Left ventricle myocardium superior (tissue), 1 donor: ENCODE measurements at regions not wholly inside any gene's neighbourhood (a gene's known extent, or its start where the extent isn't known, plus 50 kb on each side); places are given as distances from the start of the nearest gene placed in this dataset.
A peak's percentile ranks its signal among the peaks of the same experiment; 100 is the strongest.
"Not testable (repeated sequence)": the region's sequence is repeated elsewhere in the genome, so short reads cannot be mapped to it uniquely, and the experiment has no call there.

Source experiments
- ATAC-seq: fragments of 200-7000 bp; cut with Tn5 transposase; one replicate; pipeline ENCODE4 v1.9.1; 2020; ENCODE audit warnings: mild to moderate bottlenecking, moderate library complexity
- DNase-seq: peaks from one replicate; pipeline ENCODE4 v3.0.0-alpha.2; 2020
- intact Hi-C: fragments of 100-400 bp; cut with micrococcal nuclease; formaldehyde crosslinking; loops from one replicate; pipeline ENCODE4 v1.11.0; 2022
- donor health status: DM: no; HTN: yes; CAD: no; lungs with severe emphysema.

- ATAC-seq (no peak), DNase-seq (no peak)
- intact Hi-C loops: no loop called here
These were observed 214.8 kb upstream of the TFPI start for GRCh38 chr2:187768995-187769394.

DNA sequence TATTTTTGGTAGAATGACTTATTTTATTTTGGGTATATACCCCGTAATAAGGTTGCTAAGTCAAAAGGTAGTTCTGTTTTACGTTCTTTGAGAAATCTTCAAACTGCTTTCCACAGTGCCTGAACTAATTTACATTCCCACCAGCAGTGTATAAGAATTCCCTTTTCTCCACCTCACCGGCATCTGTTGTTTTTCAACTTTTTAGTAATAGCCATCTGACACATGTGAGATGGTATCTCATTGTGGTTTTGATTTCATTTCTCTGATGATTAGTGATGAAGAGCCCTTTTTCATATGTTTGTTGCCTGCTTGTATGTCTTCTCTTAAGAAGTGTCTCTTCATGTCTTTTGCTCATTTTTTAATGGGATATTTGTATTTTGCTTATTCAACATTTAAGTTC lies 215.2 kb upstream of the TFPI start:
- ATAC-seq: no peak
- intact Hi-C loops: no loop called here
- no peak for DNase-seq

- DNase-seq (no peak), ATAC-seq (no peak)
- intact Hi-C loops: no loop called here
These were observed 220.4 kb upstream of the TFPI start for GRCh38 chr2:187774551-187775071.

- ATAC-seq: no peak
- intact Hi-C loops: no loop called here
These were observed 221.0 kb upstream of the TFPI start for GRCh38 chr2:187775196-187775595.

GRCh38 chr2:187775651-187776050 lies 221.4 kb upstream of the TFPI start:
- ATAC-seq (no peak), DNase-seq (no peak)
- intact Hi-C loops: no loop called here

More at GRCh38 chr2:187775196-187775595, 221.0 kb upstream of the TFPI start:
- no peak for DNase-seq

GRCh38 chr2:187782301-187782700 lies 228.1 kb upstream of the TFPI start:
- ATAC-seq: no peak
- DNase-seq: no peak
- intact Hi-C loops: no loop called here

DNA sequence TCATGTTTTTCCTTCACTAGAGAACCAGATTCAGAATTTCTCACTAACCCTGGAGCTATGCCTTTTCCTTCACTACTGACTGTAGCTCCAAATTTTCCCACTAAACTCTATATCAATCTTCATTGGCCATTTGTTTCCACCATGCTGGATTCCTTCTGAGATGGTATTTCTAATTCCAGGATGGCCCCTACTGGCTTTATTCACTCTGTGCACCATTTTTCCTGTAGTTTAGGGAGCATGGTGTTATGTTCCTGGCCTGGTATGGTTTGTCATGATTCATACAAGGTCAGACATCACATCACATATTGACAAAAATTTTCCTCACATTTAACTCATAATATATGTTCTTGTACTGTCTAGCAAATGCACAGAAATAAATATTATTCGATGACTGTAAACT lies 229.2 kb upstream of the TFPI start:
- no peak for ATAC-seq
- no peak for DNase-seq
- intact Hi-C loops: no loop called here

- intact Hi-C loops, ATAC-seq, DNase-seq: not testable (repeated sequence)
These were observed 229.9 kb upstream of the TFPI start for GRCh38 chr2:187784138-187784537.

- intact Hi-C loops: no loop called here
- ATAC-seq: no peak
- DNase-seq: no peak
These were observed 245.4 kb upstream of the TFPI start for GRCh38 chr2:187799601-187800000.

GRCh38 chr2:187803816-187804215 lies 249.6 kb upstream of the TFPI start:
- intact Hi-C loops: no loop called here
- DNase-seq (no peak), ATAC-seq (no peak)

DNA sequence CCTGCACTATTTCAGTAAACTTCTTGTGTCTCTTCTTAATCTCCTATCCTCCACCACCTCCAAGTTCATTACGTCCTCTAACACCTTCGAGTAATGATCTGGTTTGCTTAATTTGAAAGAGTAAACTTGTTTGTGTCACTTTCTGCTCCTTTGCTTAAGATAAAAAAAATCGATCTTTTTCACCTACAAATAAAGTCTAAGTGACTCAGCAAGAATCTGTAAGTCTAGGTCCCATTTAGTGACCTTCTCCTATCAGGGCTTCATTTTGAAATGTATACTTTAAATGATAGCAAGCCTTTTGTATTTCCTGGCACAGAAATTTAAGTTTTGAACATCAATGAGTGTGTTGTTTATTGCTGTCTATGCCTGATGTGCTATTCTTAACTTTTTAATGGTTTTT lies 260.9 kb upstream of the TFPI start:
- DNase-seq: no peak
- intact Hi-C loops: no loop called here
- ATAC-seq: no peak

DNA sequence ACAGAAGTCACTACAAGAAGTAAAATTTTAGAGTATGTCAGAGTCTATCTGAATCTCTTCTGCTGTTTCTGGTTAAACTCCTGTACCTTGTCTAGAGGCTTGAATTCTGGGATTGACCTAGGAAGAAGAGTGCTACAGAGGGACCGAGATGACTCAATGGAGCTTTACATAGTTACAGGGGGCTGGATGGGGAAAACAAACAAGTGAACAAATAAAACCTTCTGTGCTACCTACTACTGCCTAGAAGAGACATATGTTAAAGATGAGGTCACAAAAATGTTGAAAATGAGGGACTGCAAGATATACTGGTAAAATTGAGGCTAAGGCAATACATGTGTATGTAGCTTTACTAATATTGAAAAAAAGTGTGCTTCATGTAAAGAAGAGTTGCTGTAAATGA lies 265.4 kb upstream of the TFPI start:
- ATAC-seq (no peak), DNase-seq (no peak)
- intact Hi-C loops: no loop called here

DNA sequence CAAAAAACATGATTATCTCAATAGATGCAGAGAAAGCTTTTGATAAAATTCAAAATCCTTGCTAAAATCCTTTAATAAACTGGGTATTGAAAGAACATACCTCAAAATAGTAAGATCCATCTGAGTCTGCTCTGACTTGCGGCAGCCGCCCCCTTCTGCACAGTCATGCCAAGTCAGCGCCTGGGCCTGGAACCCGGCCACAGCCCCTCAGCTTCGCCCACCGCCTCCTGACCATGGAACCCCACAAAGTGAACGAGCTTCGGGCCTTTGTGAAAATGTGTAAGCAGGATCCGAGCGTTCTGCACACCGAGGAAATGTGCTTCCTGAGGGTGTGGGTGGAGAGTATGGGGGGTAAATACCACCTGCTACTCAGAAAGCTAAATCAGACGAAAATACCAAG lies 270.9 kb upstream of the TFPI start:
- DNase-seq (no peak), ATAC-seq (no peak)
- intact Hi-C loops: no loop called here

GRCh38 chr2:187826023-187826422 lies 271.8 kb upstream of the TFPI start:
- intact Hi-C loops: no loop called here
- ATAC-seq: no peak
- no peak for DNase-seq

DNA sequence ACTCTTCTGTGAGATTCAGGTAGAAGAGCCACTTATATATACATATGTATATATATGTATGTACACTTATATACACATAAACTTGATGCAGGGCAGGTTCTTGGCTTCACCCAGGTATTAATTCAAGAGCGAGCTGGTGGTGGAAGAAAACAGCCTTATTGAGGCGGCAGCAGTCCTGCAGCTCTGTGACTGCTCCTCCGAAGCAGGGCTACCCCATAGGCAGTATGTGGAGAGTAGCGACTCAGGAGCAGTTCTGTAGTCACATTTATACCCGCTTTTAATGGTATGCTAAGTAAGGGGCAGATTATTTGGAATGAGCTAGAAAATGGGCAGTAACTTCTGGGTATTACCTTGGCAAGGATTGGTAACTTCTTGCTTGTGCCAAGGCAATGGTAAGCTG lies 280.6 kb upstream of the TFPI start:
- intact Hi-C loops: no loop called here
- ATAC-seq (no peak), DNase-seq (no peak)

GRCh38 chr2:187838690-187839089 lies 284.5 kb upstream of the TFPI start:
- ATAC-seq (no peak), DNase-seq (no peak)
- intact Hi-C loops: no loop called here

- intact Hi-C loops: no loop called here
- no peak for DNase-seq
- ATAC-seq: no peak
These were observed 288.1 kb upstream of the TFPI start for GRCh38 chr2:187842315-187842714.

GRCh38 chr2:187842978-187843847 lies 289.0 kb upstream of the TFPI start:
- no peak for DNase-seq
- ATAC-seq: no peak
- intact Hi-C loops: no loop called here

DNA sequence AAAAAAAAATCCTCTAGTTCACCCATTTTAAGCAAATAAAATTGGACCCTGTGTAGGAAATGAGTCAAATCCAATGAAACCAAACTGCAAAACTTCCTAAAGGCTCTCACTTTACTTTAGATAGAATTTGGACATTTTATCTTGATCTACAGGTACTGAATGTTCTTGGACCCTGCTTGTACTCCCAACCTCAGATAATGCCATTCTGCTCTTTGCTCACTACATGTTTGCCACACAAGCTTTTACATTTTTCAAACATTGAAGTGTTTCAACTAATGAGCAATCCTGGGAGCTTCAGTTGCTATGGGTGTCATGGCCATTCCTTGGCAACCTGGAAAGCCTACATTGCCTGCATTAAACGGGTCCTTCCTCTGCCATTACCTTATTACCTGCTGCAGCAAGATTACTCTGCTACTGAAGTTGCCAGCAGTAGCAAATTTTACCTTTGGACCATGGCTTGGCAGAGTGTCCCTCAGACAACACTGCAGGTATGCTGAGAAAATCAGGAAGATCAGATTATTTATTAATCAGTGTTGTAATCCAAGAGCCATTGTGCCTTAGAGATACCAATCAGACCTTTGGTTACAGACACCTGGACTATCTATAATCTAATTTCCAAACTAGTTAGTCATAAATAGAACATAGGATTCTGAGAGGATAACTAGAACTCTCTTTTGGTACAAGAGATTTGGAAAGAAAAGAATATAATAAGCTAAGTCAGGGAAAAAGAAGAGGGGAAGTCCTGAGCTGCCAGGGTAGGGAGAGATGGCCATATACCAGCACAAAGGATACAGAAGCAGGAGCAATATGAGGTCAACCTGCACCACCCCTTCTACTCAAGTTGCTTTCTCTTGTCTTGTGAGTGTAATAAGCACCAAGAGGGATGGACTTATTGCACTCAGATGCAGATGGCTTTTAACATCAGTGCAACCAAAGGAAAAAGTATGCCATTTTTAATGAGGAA lies 293.3 kb upstream of the TFPI start:
- intact Hi-C loops: no loop called here
- no peak for ATAC-seq
- no peak for DNase-seq

DNA sequence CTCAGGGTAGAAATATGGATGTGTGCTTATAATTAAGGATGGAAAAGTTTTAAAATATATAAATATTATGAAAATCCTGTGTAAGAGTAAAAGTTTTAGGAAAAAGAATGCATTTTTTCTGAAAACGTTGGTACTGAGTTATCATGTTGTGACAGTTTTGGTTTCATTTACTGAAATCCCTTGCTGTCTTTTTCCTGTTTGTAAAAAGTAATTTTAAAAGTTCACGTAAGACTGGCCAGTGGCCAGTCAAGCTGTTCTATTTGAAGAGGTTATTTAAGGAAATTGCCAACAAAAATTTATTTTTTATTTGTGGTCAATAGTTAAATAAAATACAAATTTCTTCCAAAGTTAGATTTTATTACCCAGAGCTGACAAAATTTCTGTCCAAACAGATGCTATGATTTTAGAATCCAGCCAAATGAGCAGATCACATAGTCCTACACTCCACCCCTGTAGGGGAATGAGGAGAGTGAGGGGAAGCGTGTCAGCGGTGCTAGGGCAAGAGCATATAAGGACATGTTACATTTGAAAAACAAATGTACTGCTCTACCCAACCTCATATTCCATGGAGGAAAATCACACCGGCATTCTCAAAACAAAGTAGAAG lies 297.8 kb upstream of the TFPI start:
- ATAC-seq: peak; percentile 65
- no peak for DNase-seq
- intact Hi-C loops: no loop called here
